PC-3 (cell line): ENCODE measurements at regions not wholly inside any gene's neighbourhood (a gene's known extent, or its start where the extent isn't known, plus 50 kb on each side); places are given as distances from the start of the nearest gene placed in this dataset.

Experiments
- CTCF ChIP-seq: fragments of 300-600 bp; sonication (generic); conservative IDR thresholded peaks from 2 replicates; pipeline ENCODE4 v1.5.1; 2017; ENCODE audit warnings: antibody characterized with exemption, low read depth, mild to moderate bottlenecking, low read length
- EZH2 ChIP-seq: fragments of 300-600 bp; sonication (generic); IDR thresholded peaks from one replicate; pipeline ENCODE4 v1.6.1; 2017; ENCODE audit warnings: antibody characterized with exemption, mild to moderate bottlenecking, low read length; ENCODE audit not compliant: unreplicated experiment
- EZH2phosphoT487 ChIP-seq: fragments of 300-600 bp; sonication (generic); IDR thresholded peaks from 2 replicates; pipeline ENCODE4 v1.6.1; 2018; ENCODE audit warnings: mild to moderate bottlenecking, antibody characterized with exemption, low read length, borderline replicate concordance

GRCh38 chr1:170461762-170462384, 70.1 kb upstream of the GORAB start:
- no peak for TF ChIP-seq CTCF
- TF ChIP-seq EZH2: no peak
- TF ChIP-seq EZH2phosphoT487: no peak
